Stomach (tissue), 8 donors: ENCODE measurements at regions not wholly inside any gene's neighbourhood (a gene's known extent, or its start where the extent isn't known, plus 50 kb on each side); places are given as distances from the start of the nearest gene placed in this dataset.

Experiments used
- DNase-seq, 2 donors: peaks; one replicate each; pipeline versions ENCODE4 v3.0.0 to v3.0.0-alpha.2; 2013 to 2019
- H3K27ac ChIP-seq, 5 donors: fragments of 200-600 bp in 4 of 5; sonication (generic) in 4 of 5; one replicate each; pipeline ENCODE4 v1.5.1; 2013 to 2019; ENCODE audit warnings: mild to moderate bottlenecking in 1 of 5, moderate library complexity in 1 of 5
- H3K27me3 ChIP-seq, 3 donors: fragments of 200-600 bp; sonication (generic); one replicate each; pipeline ENCODE4 v1.5.1; 2017 to 2019; ENCODE audit warnings: mixed run types in 1 of 3
- H3K36me3 ChIP-seq, 4 donors: fragments of 200-600 bp; sonication (generic); 1 replicate in 3 of 4; 2 replicates in 1 of 4; pipeline ENCODE4 v1.5.1; 2016 to 2019
- H3K4me1 ChIP-seq, 4 donors: fragments of 200-600 bp; sonication (generic); one replicate each; pipeline ENCODE4 v1.5.1; 2016 to 2019
- H3K4me3 ChIP-seq, 4 donors: fragments of 200-600 bp; sonication (generic) in 3 of 4; one replicate each; pipeline ENCODE4 v1.5.1; 2016 to 2019; ENCODE audit warnings: mild to moderate bottlenecking in 1 of 4
- H3K9me3 ChIP-seq, 4 donors: fragments of 200-600 bp; sonication (generic); one replicate each; pipeline ENCODE4 v1.5.1; 2016 to 2019
- EP300 ChIP-seq: sonication (generic); formaldehyde crosslinking; IDR thresholded peaks from one replicate; pipeline ENCODE4 v1.6.1; 2017; ENCODE audit warnings: antibody characterized with exemption
- POLR2A ChIP-seq, 4 donors: fragments of 450-650 bp; IDR thresholded peaks; one replicate each; pipeline ENCODE4 v1.6.1; 2016; ENCODE audit warnings: antibody characterized with exemption in 4 of 4, control low read depth in 2 of 4, mild to moderate bottlenecking in 1 of 4, moderate library complexity in 1 of 4
- POLR2AphosphoS5 ChIP-seq, 3 donors: sonication (generic); formaldehyde crosslinking; IDR thresholded peaks; one replicate each; pipeline ENCODE4 v1.6.1; 2016; ENCODE audit warnings: antibody characterized with exemption in 3 of 3
- WGBS, 5 donors: extraction: QIAGEN DNeasy Blood & Tissue Kit in 3 of 5; methylation state at CpG; one replicate each; pipeline versions ENCODE4 v1.1.5 to v1.1.7; 2013 to 2018; 5-methylcytosine and 5-hydroxymethylcytosine counted together
- intact Hi-C: fragments of 100-400 bp; cut with DNase I; formaldehyde crosslinking; loops from one replicate; pipeline ENCODE4 v1.15.1; 2023; ENCODE audit warnings: low total_unique reads
- TF ChIP-seq, protein P1 (sequence below), 7 experiments: fragments of 450-650 bp in 4 of 7; fragments of 200-600 bp in 3 of 7; sonication (generic) in 3 of 7; IDR thresholded peaks; one replicate each; pipeline ENCODE4 v1.5.1; 2016 to 2019; ENCODE audit warnings: antibody characterized with exemption in 7 of 7, control low read depth in 2 of 7, mild to moderate bottlenecking in 1 of 7
- donor health status: healthy with polysubstance abuse.
- donor health status: Bipolar disorder and iron deficiency.
- donor health status: healthy.

DNA sequence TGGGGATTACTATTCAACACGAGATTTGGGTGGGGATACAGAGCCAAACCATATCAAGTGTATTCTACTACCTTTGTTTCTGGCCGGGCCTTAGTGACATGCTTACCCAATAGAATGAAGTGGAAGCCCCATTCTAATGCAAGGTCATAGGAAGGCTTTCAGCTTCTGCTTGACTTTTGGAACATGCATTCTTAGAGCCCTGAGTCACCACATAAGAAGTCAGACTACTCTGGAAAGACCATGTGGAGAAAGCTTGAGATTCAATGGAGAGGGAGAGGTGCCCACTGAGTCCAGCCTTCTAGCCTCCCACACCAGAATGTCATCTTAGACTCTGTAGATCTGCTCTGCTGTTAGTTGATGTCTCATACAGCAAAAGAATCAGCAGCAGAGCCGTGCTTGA lies 155.7 kb upstream of the FBN2 start:
- Histone ChIP-seq H3K4me3 (no peak overlapping the region), H3K36me3 (no peaks in the 10 kb centered on the region), H3K27me3 (no peaks in the 10 kb centered on the region), H3K4me1 (no peaks in the 10 kb centered on the region), H3K27ac (no peak overlapping the region), H3K9me3 (no peaks in the 10 kb centered on the region)
- TF ChIP-seq POLR2A (IDR thresholded peaks at IDR 0.05) (no peak), EP300 (no peak), POLR2AphosphoS5 (IDR thresholded peaks at IDR 0.05) (no peak)
- TF ChIP-seq, protein P1, sequence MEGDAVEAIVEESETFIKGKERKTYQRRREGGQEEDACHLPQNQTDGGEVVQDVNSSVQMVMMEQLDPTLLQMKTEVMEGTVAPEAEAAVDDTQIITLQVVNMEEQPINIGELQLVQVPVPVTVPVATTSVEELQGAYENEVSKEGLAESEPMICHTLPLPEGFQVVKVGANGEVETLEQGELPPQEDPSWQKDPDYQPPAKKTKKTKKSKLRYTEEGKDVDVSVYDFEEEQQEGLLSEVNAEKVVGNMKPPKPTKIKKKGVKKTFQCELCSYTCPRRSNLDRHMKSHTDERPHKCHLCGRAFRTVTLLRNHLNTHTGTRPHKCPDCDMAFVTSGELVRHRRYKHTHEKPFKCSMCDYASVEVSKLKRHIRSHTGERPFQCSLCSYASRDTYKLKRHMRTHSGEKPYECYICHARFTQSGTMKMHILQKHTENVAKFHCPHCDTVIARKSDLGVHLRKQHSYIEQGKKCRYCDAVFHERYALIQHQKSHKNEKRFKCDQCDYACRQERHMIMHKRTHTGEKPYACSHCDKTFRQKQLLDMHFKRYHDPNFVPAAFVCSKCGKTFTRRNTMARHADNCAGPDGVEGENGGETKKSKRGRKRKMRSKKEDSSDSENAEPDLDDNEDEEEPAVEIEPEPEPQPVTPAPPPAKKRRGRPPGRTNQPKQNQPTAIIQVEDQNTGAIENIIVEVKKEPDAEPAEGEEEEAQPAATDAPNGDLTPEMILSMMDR (IDR thresholded peaks at IDR 0.05) = no peak
- no peak for DNase-seq
- WGBS, 5 donors = 67 to 79% (median 73%) methylated on average over 3 of the region's 3 CpGs
- intact Hi-C loops = no loop called here

DNA sequence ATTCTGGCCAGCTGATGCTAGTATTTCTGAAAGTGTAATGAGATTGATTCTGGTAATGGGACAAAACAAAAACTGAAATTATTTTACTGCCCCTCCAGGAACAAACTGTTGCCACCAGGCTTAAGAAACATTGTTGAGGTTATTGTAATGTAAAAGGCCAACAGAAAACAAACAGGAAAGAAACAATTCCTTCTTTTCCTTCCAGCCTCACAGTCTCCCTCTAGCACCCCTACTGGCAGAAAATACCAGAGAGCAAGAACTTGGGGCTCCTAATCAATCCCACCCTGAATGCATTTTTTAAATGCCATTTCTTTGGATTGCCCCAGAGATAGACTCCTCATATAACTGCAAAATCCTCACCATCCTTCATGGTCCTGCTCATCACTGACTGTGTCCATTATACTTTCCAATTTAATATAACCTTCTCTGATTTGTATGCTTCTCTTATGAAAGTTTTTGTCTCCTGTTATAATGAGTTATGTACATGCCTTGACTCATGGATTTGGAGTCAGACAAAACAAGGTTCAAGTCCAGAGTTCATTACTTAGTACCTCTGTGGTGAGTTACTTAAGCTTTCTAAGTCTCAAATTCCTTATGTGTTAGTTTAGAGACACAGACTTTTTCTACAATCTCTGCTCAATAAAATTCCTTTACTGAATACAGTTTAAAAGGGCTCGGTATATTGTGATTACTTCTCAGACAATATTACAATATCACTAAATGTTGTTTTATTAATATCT lies 157.9 kb upstream of the FBN2 start:
- H3K4me3 ChIP-seq = no peak overlapping the region
- no peak overlapping the region for H3K27ac ChIP-seq
- no peaks in the 10 kb centered on the region for H3K36me3 ChIP-seq
- no peaks in the 10 kb centered on the region for H3K9me3 ChIP-seq
- H3K27me3 ChIP-seq = no peaks in the 10 kb centered on the region
- intact Hi-C loops = no loop called here
- 36 to 83% (median 70%) methylated on average over 1 of the region's 1 CpG for WGBS, 5 donors
- H3K4me1 ChIP-seq = no peaks in the 10 kb centered on the region
- TF ChIP-seq POLR2AphosphoS5 (IDR thresholded peaks at IDR 0.05) (no peak), EP300 (no peak), POLR2A (IDR thresholded peaks at IDR 0.05) (no peak)
- TF ChIP-seq, protein P1 (IDR thresholded peaks at IDR 0.05) = no peak
- no peak for DNase-seq

DNA sequence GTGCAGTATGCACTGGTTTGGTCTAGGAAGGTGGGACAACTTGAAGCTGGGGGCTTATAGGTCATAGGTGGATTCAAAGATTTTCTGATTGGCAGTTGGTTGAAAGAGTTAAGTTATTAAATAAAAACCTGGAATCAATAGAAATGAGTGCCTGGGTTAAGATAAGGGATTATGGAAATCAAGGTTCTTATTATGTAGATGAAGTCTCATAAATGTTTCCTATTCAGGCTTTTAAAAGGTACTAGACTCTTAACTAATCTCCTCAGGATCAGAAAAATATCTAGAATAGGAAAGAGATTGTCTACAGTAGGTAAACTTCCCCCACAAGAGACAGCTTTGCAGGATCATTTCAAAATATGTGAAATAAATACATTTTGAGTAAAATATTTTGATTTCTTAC lies 163.3 kb upstream of the FBN2 start:
- no peak for DNase-seq
- Histone ChIP-seq H3K4me1 (no peaks in the 10 kb centered on the region), H3K4me3 (no peak overlapping the region), H3K36me3 (no peaks in the 10 kb centered on the region), H3K27ac (no peak overlapping the region), H3K9me3 (no peaks in the 10 kb centered on the region), H3K27me3 (no peaks in the 10 kb centered on the region)
- TF ChIP-seq EP300 (no peak), POLR2A (IDR thresholded peaks at IDR 0.05) (no peak), POLR2AphosphoS5 (IDR thresholded peaks at IDR 0.05) (no peak)
- TF ChIP-seq, protein P1 (IDR thresholded peaks at IDR 0.05) = no peak
- intact Hi-C loops = no loop called here

DNA sequence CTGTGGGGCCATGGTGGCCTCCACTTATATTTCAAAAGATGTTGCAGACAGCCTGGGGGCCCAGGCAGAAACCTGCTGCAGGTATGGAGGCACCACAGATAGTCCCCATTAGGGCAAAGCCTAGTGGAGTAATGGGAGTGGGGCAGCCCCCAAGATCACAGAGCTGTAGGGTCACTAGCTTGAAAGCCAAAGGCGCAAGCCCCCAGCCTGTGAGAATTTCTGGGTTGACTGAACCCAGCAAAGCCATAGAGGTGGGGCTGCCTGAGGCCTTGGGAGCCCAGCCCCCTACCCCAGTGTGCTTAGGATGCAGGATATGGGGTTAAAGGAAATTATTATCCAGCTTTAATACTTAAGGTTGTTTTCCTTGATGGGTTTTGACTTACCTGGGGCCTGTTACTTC lies 165.3 kb upstream of the FBN2 start:
- Histone ChIP-seq H3K27ac (no peak overlapping the region), H3K4me1 (no peaks in the 10 kb centered on the region), H3K4me3 (no peak overlapping the region), H3K9me3 (no peaks in the 10 kb centered on the region), H3K27me3 (no peaks in the 10 kb centered on the region), H3K36me3 (no peaks in the 10 kb centered on the region)
- intact Hi-C loops = no loop called here
- no peak for DNase-seq
- WGBS, 5 donors = 86 to 100% (median 92%) methylated on average over 1 of the region's 1 CpG
- TF ChIP-seq POLR2A (IDR thresholded peaks at IDR 0.05) (no peak), EP300 (no peak), POLR2AphosphoS5 (IDR thresholded peaks at IDR 0.05) (no peak)
- TF ChIP-seq, protein P1 (IDR thresholded peaks at IDR 0.05) = no peak
